Right cardiac atrium (tissue), 5 donors: ENCODE measurements at regions not wholly inside any gene's neighbourhood (a gene's known extent, or its start where the extent isn't known, plus 50 kb on each side); places are given as distances from the start of the nearest gene placed in this dataset.

Source experiments
- ATAC-seq, 2 donors: fragments of 200-7000 bp; cut with Tn5 transposase; one replicate each; pipeline versions ENCODE4 v1.8.0 to v1.9.1; 2020; ENCODE audit warnings: moderate library complexity in 2 of 2, mild to moderate bottlenecking in 1 of 2
- DNase-seq, 3 donors: peaks; one replicate each; pipeline ENCODE4 v3.0.0-alpha.2; 2020
- H3K27ac ChIP-seq: one replicate; pipeline ENCODE4 v1.5.1; 2013; ENCODE audit warnings: mild to moderate bottlenecking, low read length, control low read depth, moderate library complexity
- H3K27me3 ChIP-seq: one replicate; pipeline ENCODE4 v1.6.1; 2013; ENCODE audit not compliant: control insufficient read depth, insufficient read depth
- H3K4me1 ChIP-seq: one replicate; pipeline ENCODE4 v1.6.1; 2013; ENCODE audit warnings: low read length; ENCODE audit not compliant: control insufficient read depth, insufficient read depth
- H3K4me3 ChIP-seq: one replicate; pipeline ENCODE4 v1.5.1; 2013; ENCODE audit warnings: low read length, control low read depth
- H3K9me3 ChIP-seq: one replicate; pipeline ENCODE4 v1.6.1; 2013; ENCODE audit warnings: low read length; ENCODE audit not compliant: control insufficient read depth
- WGBS: extraction: QIAGEN DNeasy Blood & Tissue Kit; methylation state at CpG from one replicate; pipeline ENCODE4 v1.1.7; 2013; 5-methylcytosine and 5-hydroxymethylcytosine counted together
- intact Hi-C, 4 donors: fragments of 100-400 bp; cut with DNase I; formaldehyde crosslinking; loops; one replicate each; pipeline versions ENCODE4 v1.11.0 to v1.14.0; 2022 to 2023
- donor health status: healthy with polysubstance abuse.
- donor health status: DM: no; HTN: yes; CAD: no.
- donor health status: DM: no; HTN: no; CAD: no.
- donor health status: DM: no; HTN: yes; CAD: no; lungs with severe emphysema.
- donor health status: DM: yes; HTN: yes; CAD: no.

GRCh38 chr1:36585569-36586548, 103.1 kb upstream of the CSF3R start:
- Histone ChIP-seq H3K27ac (no peak overlapping the region), H3K4me3 (no peak overlapping the region), H3K4me1 (no peaks in the 10 kb centered on the region), H3K27me3 (peaks cover 3% of the 10 kb centered on the region), H3K9me3 (no peaks in the 10 kb centered on the region)
- DNase-seq = no peak
- intact Hi-C loops = no loop called here
- 20% methylated on average over 24 of the region's 24 CpGs for WGBS
- ATAC-seq = no peak

- no peak for DNase-seq
- peaks cover 3% of the 10 kb centered on the region for H3K27me3 ChIP-seq
- H3K4me3 ChIP-seq = no peak overlapping the region
- H3K27ac ChIP-seq = no peak overlapping the region
- no peaks in the 10 kb centered on the region for H3K4me1 ChIP-seq
- WGBS = 78% methylated on average over 6 of the region's 6 CpGs
- H3K9me3 ChIP-seq = no peaks in the 10 kb centered on the region
- intact Hi-C loops = no loop called here
- no peak for ATAC-seq
Measured at GRCh38 chr1:36584874-36585453, 102.3 kb upstream of the CSF3R start.

- no peaks in the 10 kb centered on the region for H3K4me1 ChIP-seq
- peaks cover 3% of the 10 kb centered on the region for H3K27me3 ChIP-seq
- DNase-seq = no peak
- no peak overlapping the region for H3K27ac ChIP-seq
- H3K4me3 ChIP-seq = no peak overlapping the region
- intact Hi-C loops = no loop called here
- ATAC-seq = no peak
- H3K9me3 ChIP-seq = no peaks in the 10 kb centered on the region
- WGBS = 56% methylated on average over 21 of the region's 21 CpGs
Measured at GRCh38 chr1:36583980-36584782, 101.5 kb upstream of the CSF3R start.

- ATAC-seq = no peak
- Histone ChIP-seq H3K4me1 (peaks cover 2% of the 10 kb centered on the region), H3K27ac (no peak overlapping the region), H3K4me3 (no peak overlapping the region), H3K9me3 (no peaks in the 10 kb centered on the region), H3K27me3 (peaks cover 3% of the 10 kb centered on the region)
- no peak for DNase-seq
- WGBS = 73% methylated on average over 3 of the region's 3 CpGs
- intact Hi-C loops = no loop called here
Measured at GRCh38 chr1:36583080-36583479, 100.4 kb upstream of the CSF3R start.

GRCh38 chr1:36582066-36582755, 99.5 kb upstream of the CSF3R start:
- Histone ChIP-seq H3K27ac (no peak overlapping the region), H3K4me1 (peaks cover 2% of the 10 kb centered on the region), H3K4me3 (no peak overlapping the region), H3K9me3 (no peaks in the 10 kb centered on the region), H3K27me3 (peaks cover 3% of the 10 kb centered on the region)
- WGBS = 56% methylated on average over 12 of the region's 12 CpGs
- intact Hi-C loops = no loop called here
- ATAC-seq = no peak
- DNase-seq = no peak

- Histone ChIP-seq H3K4me1 (peaks cover 2% of the 10 kb centered on the region), H3K27ac (no peak overlapping the region), H3K4me3 (no peak overlapping the region), H3K27me3 (peaks cover 3% of the 10 kb centered on the region), H3K9me3 (no peaks in the 10 kb centered on the region)
- no peak for ATAC-seq
- DNase-seq = no peak
- WGBS = 42% methylated on average over 5 of the region's 5 CpGs
- intact Hi-C loops = no loop called here
Measured at GRCh38 chr1:36580524-36580923, 97.8 kb upstream of the CSF3R start.

GRCh38 chr1:36579039-36579438, 96.3 kb upstream of the CSF3R start:
- Histone ChIP-seq H3K27ac (no peak overlapping the region), H3K4me3 (no peak overlapping the region), H3K27me3 (peaks cover 3% of the 10 kb centered on the region), H3K4me1 (peaks cover 2% of the 10 kb centered on the region), H3K9me3 (no peaks in the 10 kb centered on the region)
- WGBS = 41% methylated on average over 8 of the region's 8 CpGs
- no peak for DNase-seq
- intact Hi-C loops = loop anchor here (5.0 to 10.0 kb wide), 2 partner anchors 853 to 856 kb away; no protein-coding TSS in a partner anchor
- no peak for ATAC-seq

- ATAC-seq (no peak), DNase-seq (no peak)
- H3K27ac ChIP-seq = no peak overlapping the region
- H3K4me1 ChIP-seq = peaks cover 2% of the 10 kb centered on the region
- intact Hi-C loops = loop anchor here (5.0 to 10.0 kb wide), 2 partner anchors 856 to 858 kb away; no protein-coding TSS in a partner anchor
- no peaks in the 10 kb centered on the region for H3K9me3 ChIP-seq
- H3K27me3 ChIP-seq = no peaks in the 10 kb centered on the region
- WGBS = 34% methylated on average over 7 of the region's 7 CpGs
- no peak overlapping the region for H3K4me3 ChIP-seq
Measured at GRCh38 chr1:36576551-36577110, 93.9 kb upstream of the CSF3R start.

GRCh38 chr1:36576118-36576517, 93.4 kb upstream of the CSF3R start:
- Histone ChIP-seq H3K9me3 (no peaks in the 10 kb centered on the region), H3K4me3 (no peak overlapping the region), H3K4me1 (peaks cover 2% of the 10 kb centered on the region), H3K27ac (no peak overlapping the region), H3K27me3 (no peaks in the 10 kb centered on the region)
- 1% methylated on average over 7 of the region's 7 CpGs for WGBS
- intact Hi-C loops = loop anchor here (5.0 to 10.0 kb wide), 2 partner anchors 856 to 859 kb away; no protein-coding TSS in a partner anchor
- ATAC-seq (peak; percentile 72 to 79), DNase-seq (peak; percentile 41 to 77 (median 74))

- intact Hi-C loops = loop anchor here in 1 of 4 donors (10.0 kb wide), 1 partner anchor 861 kb away; no protein-coding TSS in a partner anchor
- no peaks in the 10 kb centered on the region for H3K9me3 ChIP-seq
- no peaks in the 10 kb centered on the region for H3K27me3 ChIP-seq
- no peak for DNase-seq
- 48% methylated on average over 6 of the region's 6 CpGs for WGBS
- ATAC-seq = no peak
- H3K4me1 ChIP-seq = peaks cover under 1% of the 10 kb centered on the region
- no peak overlapping the region for H3K4me3 ChIP-seq
- no peak overlapping the region for H3K27ac ChIP-seq
Measured at GRCh38 chr1:36573445-36573844, 90.7 kb upstream of the CSF3R start.
